ENCODE measurements at regions not wholly inside any gene's neighbourhood (a gene's known extent, or its start where the extent isn't known, plus 50 kb on each side); places are given as distances from the start of the nearest gene placed in this dataset.

GRCh38 chr5:57805170-57805569, 322.6 kb upstream of the ACTBL2 start:
- H2BK12ac ChIP-seq (ENCODE audit: low read depth, low read length) = no peak overlapping the region

More at GRCh38 chr5:57805170-57805569, 322.6 kb upstream of the ACTBL2 start:
- Histone ChIP-seq H4K8ac (ENCODE audit: extremely low read depth, insufficient read depth, low read length) (no peak overlapping the region), H3K36me3 (ENCODE audit: control insufficient read depth in 2 of 4, insufficient read depth in 4 of 4, low read length in 3 of 4) (no peaks in the 10 kb centered on the region), H3K18ac (ENCODE audit: extremely low read depth, low read length) (no peak overlapping the region), H4K5ac (ENCODE audit: insufficient read length, low read depth, low read length) (no peak overlapping the region), H4K20me1 (replicated peaks in 1 of 2; ENCODE audit: control insufficient read depth in 1 of 2, insufficient read depth in 2 of 2, low read length in 2 of 2) (no peaks in the 10 kb centered on the region), H3K4me2 (ENCODE audit: insufficient read depth in 1 of 2, low read depth in 2 of 2, low read length in 2 of 2) (no peak overlapping the region), H3K23me2 (ENCODE audit: low read depth, low read length) (no peaks in the 10 kb centered on the region), H3K23ac (ENCODE audit: insufficient read length) (no peak overlapping the region), H2BK120ac (replicated peaks; ENCODE audit: low read depth, low read length) (no peak overlapping the region), H2BK5ac (ENCODE audit: low read depth, low read length) (no peak overlapping the region), H3K9ac (replicated peaks in 1 of 4; ENCODE audit: extremely low read depth in 1 of 4, low read depth in 3 of 4, low read length in 3 of 4) (no peak overlapping the region), H3K27ac (ENCODE audit: low read depth, low read length) (no peak overlapping the region), H3K14ac (ENCODE audit: insufficient read length) (no peak overlapping the region), H3K79me2 (ENCODE audit: control insufficient read depth in 1 of 2, insufficient read depth in 2 of 2, low read length in 2 of 2) (no peaks in the 10 kb centered on the region), H3K4me1 (replicated peaks in 1 of 4; ENCODE audit: control insufficient read depth in 3 of 4, insufficient read depth in 4 of 4, low read length in 3 of 4) (no peaks in the 10 kb centered on the region; a peak in 1 of 7 replicates), H3K79me1 (ENCODE audit: low read depth, low read length) (no peaks in the 10 kb centered on the region), H2BK20ac (ENCODE audit: low read length) (no peak overlapping the region), H2AK5ac (ENCODE audit: low read depth, low read length) (no peak overlapping the region), H3K56ac (replicated peaks; ENCODE audit: insufficient read length, low read depth, low read length) (no peak overlapping the region), H2AFZ (ENCODE audit: low read length) (no peak overlapping the region), H3K4me3 (ENCODE audit: extremely low read depth in 1 of 4, insufficient read depth in 2 of 4, low read depth in 3 of 4, low read length in 4 of 4) (no peak overlapping the region), H3K4ac (replicated peaks; ENCODE audit: insufficient read length, low read depth, low read length) (no peak overlapping the region), H2BK15ac (ENCODE audit: low read length) (no peak overlapping the region), H3K9me3 (ENCODE audit: insufficient read depth in 2 of 2, low read depth in 1 of 2, low read length in 1 of 2) (no peaks in the 10 kb centered on the region), H4K91ac (replicated peaks; ENCODE audit: insufficient read length, low read length) (no peak overlapping the region), H3K27me3 (replicated peaks in 1 of 4; ENCODE audit: control insufficient read depth in 3 of 4, extremely low read depth in 1 of 4, insufficient read depth in 3 of 4, low read length in 3 of 4) (no peaks in the 10 kb centered on the region)
- FAIRE-seq (no peak), DNase-seq (ENCODE audit: low read depth in 1 of 2, low spot score in 2 of 2) (no peak)
- POLR2A ChIA-PET (ENCODE audit: partially characterized antibody) = no interaction called here
- CTCF ChIA-PET (ENCODE audit: partially characterized antibody) = interaction anchor here (0.9 to 1.5 kb wide), 2 partner anchors 9 to 305 kb away, joined by 3 to 4 read pairs; no protein-coding TSS in a partner anchor
- no peak for TF ChIP-seq CEBPB (IDR thresholded peaks at IDR 0.05; ENCODE audit: low read depth, low read length)
- TF ChIP-seq HDAC2 (IDR thresholded peaks at IDR 0.05; ENCODE audit: borderline replicate concordance in 1 of 2, low read depth in 2 of 2, low read length in 2 of 2) = no peak
- TF ChIP-seq SRF (IDR thresholded peaks at IDR 0.05; ENCODE audit: low read depth, low read length) = no peak
- TF ChIP-seq SP4 (IDR thresholded peaks at IDR 0.05; ENCODE audit: low read length) = no peak
- TF ChIP-seq SP2 (IDR thresholded peaks at IDR 0.05; ENCODE audit: low read length) = no peak
- TF ChIP-seq SUZ12 (IDR thresholded peaks at IDR 0.05; ENCODE audit: low read length) = no peak

Data from H1 (cell line).